HG03439 (cell line): ENCODE measurements at regions not wholly inside any gene's neighbourhood (a gene's known extent, or its start where the extent isn't known, plus 50 kb on each side); places are given as distances from the start of the nearest gene placed in this dataset.

Source experiments
- ATAC-seq: cut with Tn5 transposase; IDR thresholded peaks from one replicate; pipeline ENCODE4 v1.9.1; 2021; ENCODE audit warnings: mild to moderate bottlenecking, moderate library complexity; ENCODE audit not compliant: unreplicated experiment

DNA sequence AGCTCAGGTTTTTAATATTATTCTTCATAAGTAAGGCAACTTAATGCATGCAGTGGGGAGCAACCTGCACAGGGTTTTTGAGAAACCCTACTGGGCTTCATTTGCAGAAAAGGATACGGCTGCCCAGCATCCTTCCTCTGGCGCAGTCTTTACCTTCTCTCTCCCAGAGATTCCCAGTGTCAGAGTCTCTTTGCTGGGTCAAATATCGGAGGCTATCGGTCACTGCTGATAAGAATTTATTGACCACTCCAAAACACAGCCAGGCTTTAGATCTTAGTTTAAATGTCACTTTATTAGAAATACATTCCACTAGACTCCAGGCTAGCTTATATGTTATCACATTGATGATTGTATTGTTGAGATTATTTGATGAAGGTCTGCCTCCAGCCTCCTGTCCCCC, 147.2 kb upstream of the CPSF6 start:
- ATAC-seq = no peak

DNA sequence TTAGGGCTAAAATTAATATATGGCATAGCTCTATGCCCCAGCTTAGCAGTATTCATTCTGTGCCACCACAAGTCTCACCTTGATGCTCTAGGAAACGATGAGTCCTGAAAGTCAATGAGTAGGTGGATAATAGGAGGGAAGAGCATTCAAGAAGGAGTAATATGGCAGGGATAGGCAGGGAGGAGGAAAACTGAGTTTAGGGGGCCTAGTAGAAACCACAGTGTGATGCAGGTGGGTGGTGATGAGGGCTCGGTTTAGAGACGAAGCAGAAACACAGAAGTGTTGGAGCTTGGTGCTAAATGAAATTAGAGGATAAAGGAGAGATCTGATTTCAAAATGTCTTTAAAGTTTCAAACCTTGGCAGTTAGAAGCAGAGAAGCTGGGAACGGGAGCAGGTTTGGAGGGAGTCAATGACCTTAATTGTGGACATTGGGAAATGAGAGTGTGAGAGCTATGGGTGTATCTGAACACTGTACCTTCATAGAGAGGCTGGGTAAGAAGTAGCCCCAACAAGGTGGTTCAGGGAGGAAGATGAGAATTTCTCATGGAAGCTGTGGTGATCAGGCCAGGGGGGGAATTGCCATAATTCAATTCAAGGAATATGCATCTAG, 144.7 kb upstream of the CPSF6 start:
- ATAC-seq = no peak

DNA sequence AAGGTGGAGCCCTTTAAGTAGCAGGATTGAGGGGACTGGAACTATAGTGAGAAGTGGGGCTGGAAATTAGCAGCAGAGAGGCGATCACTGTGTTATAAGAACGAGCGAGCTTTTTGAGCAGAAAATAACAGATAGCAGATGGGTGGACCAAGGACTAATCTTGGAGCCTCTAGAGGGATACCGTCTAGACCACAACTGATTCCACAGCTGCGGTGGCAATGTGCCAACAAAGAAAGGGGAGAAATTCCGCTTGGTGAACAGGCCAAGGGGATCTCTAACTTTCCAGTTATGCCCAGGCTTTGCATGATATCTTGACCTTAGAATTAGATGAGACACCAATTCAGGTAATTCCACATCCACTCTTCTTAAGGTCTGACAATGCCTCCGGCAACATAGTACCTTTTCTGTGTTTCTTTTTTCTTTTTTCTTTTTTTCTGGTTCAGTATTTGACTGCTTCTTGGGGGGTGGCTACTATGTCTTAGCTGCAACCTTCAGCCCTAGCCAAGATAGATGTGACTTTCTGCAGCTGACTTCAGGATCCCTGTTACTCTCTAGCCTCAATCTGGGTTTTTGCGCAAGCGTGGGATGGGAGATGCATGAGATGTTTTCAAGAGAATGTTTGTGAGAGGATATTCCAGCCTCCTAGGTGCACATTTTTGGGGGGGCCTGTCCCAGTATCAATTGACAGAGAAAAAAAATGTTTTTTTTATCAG, 143.4 kb upstream of the CPSF6 start:
- no peak for ATAC-seq

DNA sequence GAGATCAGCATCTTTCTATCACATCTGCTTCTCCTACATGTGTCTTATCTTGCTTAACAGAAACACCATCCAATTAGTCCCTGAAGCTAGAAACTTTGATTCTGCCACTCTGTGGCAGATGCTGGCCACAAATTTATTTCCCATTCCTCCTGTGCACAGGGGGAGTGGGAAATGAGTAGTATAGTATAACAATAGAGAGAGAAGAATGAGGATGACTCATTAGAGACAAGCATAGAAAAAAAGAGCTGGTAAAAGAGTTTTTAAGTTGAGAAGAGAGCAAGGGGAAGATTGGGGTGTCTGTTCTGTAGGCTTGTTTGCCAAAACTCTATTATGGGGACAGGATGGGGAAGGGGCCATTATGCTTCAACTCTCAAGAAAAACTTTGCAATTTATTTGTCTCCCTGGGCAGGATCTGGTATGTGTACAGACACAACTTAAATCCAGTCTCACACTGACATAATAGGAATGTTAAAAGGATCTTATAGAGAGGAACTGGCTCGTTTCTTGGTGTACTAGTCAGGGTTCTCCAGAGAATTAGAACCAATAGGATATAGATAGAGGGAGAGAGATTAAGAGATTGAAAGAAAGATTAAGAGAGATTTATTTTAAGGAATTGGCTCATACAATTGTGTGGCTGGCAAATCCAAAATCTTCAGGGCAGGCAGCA, 142.6 kb upstream of the CPSF6 start:
- ATAC-seq = no peak

DNA sequence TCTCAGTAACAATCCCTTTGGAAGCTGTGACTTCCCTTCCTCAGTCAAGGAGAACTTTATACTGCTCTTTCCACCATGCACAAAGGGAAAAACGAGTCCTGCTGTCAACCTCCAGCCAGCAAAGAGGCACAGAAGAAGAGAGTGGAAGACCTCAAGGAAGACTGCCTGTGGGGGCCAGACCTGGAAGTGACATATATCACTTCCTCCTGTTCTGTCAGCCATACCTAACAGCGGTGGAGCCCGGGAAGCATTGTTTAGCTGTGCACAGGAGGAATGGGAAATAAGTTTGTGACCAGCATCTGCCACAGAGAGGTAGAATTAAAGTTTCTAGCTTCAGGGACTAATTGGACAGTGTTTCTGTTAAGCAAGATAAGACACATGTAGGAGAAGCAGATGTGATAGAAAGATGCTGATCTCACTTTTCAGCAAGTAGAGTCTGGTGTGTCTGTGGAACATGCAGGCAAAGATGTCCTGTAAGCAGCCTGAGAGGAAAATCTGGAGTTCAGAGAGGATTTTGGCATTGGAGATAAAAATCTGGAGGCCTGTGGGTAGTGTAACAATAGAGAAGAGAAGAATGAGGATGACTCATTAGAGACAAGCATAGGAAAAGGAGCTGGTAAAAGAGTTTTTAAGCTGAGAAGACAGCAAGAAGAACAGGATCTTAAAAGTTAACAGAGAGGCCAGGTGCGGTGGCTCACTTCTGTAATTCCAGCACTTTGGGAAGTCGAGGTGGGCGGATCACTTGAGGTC, 141.6 kb upstream of the CPSF6 start:
- no peak for ATAC-seq

DNA sequence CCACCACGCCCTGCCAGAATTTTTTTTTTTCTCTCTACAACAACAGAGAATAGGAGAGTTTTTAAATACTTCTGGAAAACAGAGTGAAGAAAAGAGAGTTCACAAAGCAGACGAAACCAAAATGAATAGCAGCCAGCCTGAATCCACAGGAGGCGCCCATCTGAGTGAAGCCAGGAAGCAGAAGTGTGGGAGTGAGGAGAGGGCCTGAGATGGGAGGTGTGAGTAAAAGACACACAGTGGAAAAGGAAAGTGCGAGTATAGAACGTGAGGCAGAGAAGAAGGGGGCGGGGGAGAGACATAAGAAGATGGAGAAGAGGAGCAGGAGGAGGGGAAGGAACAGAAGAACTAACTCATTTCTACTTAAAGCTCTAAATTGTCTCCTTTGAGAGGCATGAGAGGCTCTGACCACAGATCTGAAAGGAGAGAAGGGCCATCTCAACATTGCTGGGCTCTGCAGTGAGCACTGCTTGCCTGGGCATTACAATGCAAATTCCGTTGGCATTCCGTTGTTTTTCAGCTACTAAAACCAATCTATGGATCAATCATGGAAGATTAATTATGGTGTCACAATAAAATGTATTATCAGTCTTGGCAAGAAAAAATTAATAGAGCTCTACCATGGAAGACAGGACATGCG, 140.1 kb upstream of the CPSF6 start:
- ATAC-seq = no peak

DNA sequence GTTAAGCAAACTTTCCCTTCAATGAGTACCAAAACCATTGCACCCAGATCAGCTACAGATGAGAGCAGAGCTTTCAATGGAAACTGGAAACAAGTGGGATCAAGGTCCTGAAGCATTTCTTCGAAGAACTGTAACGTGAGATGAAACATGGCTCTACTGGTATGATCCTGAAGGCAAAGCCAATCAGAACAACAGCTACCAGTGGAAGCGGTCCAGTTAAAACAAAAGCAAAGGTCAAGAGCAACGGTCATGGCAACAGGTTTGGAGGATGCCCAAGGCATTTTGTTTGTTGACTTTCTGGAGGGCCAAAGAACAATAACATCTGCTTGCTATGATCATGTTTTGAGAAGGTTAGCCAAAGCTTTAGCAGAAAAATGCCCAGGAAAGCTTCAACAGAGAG, 137.9 kb upstream of the CPSF6 start:
- ATAC-seq = no peak

DNA sequence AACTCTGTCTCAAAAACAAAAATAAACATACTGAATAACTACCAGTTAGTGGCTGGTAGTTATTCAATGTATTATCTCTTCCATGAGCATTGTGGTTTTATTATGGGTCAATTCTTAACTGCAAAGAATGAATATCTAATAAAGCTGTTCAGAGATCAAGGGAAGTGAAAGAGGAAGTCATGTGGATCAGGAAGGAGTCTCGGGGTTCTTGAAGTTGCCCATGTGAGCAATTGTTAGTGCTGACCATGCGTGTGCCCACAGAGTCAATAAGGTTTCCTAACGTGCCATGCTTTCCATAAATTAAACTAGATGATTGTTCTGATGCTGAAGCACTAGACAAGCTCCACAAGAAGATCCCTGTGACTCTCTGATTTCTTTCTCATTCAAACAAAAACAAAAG, 136.5 kb upstream of the CPSF6 start:
- ATAC-seq = no peak

DNA sequence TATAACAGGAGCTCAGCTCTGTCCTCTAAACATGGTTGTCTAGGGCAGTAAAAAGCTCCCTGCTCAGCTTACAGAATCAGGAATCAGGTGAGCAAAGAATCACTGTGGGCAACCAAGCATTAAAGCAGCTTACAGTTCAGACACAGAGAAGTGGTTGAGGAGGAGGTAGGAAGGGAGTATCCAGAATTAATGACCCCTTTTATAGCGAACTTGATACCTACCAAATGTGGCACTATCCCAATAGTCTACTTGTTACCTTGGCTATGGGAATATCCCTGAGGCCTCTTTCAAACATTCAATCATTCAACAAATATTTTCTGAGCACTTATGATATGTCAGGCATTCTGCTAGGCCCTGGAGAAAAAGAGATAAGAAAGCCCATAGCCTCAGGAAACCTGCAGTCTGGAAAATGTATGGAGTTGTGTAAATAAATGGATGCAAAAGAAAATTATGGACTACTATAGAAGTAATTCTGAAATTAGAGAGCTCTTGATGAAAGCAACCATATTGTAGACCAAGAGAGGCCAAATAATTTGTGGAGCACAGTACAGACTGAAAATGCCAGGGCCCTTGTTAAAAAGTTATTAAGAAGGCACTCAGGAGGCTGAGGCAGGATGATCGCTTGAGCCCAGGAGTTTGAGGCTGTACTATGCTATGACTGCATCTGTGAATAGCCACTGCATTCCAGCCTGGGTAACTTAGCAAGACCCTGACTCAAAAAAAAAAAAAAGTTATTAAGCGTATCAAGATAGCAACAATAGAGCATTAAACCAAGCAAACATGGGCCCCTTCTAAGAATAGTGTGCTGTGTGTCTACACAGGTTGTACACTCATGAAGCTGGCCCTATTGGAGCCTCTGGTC, 134.0 kb upstream of the CPSF6 start:
- ATAC-seq = no peak

DNA sequence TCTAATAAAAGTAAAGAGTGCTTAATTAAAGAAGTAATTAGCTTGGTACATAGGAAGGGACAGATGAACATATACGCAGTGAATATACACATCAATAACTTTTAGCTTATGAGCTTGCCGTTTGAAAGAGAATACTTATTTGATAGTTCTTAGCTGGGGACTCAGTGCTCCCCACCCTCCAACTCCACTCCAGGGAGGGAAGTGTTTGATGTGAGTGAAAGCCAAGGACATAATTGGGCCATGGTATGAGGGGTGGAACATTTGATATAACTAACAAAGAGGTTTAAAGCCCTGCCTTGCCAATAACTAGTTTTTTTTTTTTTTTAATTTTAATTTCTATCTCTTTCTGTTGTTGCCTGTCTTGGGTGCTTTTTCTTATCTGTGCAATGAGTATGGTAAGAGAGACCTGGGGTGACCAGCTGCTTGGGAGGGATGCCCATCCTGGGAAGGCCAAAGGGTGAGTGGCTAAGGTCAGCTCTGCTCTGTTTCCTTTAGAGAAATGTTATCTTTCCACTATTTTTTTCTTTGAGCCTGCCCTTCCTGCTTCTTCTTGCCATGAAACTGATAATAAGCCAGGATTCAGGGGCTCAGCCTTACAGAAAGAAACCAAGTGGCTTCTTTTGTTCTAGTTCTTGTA, 132.8 kb upstream of the CPSF6 start:
- no peak for ATAC-seq

DNA sequence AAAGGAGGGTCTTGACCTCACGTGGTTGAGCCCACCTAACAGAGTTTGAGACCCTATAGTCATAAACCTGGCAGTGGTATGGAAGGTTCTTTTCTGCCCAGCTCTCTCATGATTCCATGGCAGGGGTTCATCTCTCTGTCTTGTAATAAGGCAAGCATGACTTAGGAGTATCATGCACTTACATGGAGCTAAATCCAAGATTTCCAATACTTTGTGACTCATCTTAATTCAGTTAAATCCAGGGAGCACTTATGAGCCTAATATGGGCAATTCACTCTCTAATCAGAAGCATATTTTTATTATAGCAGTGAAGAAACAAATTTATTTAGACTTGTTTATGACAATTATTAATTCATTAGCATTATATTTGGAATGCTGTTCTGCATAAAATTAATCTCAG, 131.8 kb upstream of the CPSF6 start:
- no peak for ATAC-seq

DNA sequence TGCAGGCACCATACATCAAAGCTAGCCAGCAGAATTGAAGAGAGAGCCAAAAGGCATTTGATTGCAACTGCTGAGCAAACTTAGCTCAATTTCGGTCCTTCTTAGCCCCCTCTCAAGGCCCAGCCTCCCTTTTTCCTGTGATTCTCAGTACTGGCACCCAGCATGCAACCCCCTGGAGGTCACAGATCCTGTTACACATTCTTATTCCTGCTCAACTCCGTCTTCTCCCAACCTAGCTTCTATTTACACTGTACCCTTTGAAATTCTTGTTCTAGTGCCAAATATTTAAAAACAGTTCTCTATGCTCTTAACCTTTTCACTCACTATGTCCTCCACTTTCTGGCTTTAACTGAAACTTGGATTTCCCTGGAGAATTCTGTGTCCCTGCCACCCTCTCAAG, 131.3 kb upstream of the CPSF6 start:
- ATAC-seq = no peak

DNA sequence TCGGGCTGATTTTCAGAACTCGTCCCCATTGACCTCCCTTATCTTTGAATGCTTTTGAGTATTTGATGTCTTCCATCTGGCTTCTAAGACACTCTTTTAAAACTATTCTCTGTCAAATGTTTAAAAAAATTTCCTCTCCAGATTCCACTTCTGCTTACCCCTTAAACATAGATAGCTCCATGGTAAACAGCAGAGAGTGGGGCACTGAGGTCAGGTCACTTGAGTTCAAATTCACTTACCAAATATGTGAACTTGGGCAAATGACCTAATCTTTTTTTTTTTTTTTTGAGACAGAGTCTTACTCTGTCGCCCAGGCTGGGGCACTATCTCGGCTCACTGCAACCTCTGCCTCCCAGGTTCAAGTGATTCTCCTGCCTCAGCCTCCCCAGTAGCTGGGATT, 126.8 kb upstream of the CPSF6 start:
- ATAC-seq = no peak

DNA sequence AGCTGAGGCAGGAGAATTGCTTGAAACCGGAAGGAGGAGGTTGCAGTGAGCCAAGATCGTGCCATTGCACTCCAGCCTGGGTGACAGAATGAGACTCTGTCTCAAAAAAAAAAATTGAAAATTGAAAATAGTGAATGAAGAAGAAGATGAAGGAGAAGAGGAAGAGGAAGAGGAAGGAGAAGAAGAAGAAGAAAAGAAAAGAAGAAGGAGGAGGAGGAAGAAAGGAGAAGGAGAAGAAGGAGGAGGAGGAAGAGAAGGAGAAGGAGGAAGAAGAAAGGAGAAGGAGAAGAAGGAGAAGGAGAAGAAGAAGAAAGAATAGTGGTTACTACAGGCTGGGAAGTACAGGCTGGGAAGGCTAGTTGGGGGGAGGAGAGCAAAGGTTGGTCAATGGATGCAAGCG, 124.3 kb upstream of the CPSF6 start:
- ATAC-seq = no peak

DNA sequence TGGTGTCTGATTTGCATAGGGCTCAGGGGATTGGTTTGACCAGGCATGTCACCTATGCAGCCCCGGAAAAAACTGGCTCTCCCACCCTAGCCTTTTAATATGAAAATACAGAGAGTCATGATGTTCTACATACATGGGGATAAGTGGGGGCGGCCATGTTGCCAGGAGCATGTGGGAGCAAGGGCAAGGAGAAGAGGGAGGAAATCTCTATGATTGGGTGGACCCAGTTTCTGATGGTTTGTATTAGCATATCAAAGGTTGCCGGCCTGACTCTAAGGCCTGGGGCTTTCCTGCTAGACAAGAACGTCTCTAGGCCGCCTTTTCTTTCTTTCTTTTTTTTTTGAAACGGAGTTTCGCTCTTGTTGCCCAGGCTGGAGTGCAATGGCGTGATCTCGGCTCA, 123.4 kb upstream of the CPSF6 start:
- ATAC-seq = no peak

DNA sequence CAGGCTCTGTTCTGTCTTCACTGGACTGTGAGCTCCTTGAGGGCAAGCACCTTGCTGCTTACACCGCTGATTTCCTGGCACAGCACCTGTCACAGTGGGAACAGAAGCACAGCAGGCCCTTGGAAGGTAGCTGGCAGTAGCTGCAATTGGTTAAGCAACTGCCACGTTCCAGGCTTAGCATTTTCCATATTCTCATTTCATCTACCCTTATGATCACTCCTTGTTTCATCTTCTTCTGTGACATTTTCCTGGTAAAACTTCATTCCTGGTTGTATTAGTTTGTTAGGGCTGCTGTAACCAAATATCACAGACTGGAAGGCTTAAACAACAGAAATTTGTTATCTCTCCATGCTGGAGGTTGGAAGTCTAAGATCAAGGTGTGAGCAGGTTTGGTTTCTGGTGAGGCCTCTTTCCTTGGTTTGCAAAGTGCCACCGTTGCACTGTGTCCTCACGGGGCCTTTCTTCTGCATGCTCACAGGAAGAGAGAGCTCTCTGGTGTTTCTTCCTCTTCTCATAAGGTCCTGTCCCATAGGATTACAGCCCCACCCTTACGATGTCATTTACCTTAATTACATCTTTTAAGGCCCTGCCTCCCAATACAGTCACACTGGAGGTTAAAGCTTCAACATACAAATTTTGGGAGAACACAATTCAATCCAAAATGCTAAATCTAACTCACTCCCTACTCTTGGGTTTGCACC, 121.7 kb upstream of the CPSF6 start:
- no peak for ATAC-seq

DNA sequence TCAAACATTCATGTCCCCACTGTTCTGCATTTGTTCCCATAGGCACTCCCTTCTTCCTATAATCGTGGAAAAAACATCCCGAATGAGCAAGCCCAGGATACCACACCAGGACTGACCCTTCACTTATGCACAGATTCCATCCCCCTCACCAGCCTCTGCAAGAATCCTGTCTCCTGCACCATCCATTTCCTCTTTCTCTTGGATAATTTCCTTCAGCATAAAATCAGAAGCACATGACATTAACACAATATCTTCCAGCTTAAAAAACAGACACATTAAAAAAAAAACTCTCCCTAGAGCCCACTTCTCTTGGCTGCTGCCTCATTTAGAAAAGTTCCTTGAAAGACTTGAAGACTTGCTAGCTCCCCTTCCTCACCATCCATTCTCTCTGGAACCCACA, 120.9 kb upstream of the CPSF6 start:
- no peak for ATAC-seq

DNA sequence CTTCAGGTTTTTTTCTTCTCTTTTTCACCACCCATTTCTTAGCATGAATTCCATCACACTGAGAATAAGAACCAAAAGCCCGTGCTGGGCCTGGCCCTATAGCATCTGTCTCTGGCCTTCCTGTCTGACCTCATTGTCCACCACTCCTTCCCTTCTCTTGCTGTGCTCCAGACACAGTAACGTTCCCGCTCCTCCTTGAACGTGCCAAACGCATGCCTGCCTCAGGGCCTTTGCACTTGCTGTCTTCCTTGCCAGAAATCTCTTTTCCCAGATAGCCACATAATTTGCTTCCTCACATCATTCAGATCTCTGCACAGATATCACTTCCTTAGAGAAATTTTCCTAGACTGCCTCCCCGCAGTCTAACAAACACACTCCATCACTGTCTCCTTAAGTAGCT, 119.6 kb upstream of the CPSF6 start:
- ATAC-seq = no peak

DNA sequence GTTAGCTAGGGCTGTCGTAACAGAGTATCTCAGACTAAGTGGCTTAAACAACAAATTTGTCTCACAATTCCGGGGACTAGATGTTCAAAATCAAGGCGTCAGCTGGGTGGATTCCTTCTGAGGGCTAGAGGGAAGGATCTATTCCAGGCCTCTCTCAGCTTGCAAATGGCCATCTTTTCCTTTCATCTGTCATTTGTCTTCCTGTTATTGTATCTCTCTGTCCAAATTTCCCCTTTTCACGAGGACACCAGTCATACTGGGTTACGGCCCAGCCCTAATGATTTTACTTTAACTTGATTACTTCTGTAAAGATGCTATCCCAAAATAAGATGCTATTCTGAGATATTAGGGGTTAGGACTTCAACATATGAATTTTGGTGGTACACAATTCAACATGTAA, 119.0 kb upstream of the CPSF6 start:
- no peak for ATAC-seq
